ENCODE measurements at regions not wholly inside any gene's neighbourhood (a gene's known extent, or its start where the extent isn't known, plus 50 kb on each side); places are given as distances from the start of the nearest gene placed in this dataset.

- Histone ChIP-seq H3K27me3 (no peaks in the 10 kb centered on the region), H3K36me3 (no peaks in the 10 kb centered on the region)
- intact Hi-C loops (cut with DNase I; ENCODE audit: low total_unique reads) = no loop called here
Measured at GRCh38 chr3:72086743-72087087, 301.8 kb upstream of the PROK2 start.

GRCh38 chr3:72086042-72086742, 301.2 kb upstream of the PROK2 start:
- no peaks in the 10 kb centered on the region for H3K36me3 ChIP-seq
- H3K27me3 ChIP-seq = no peaks in the 10 kb centered on the region
- H3K9me3 ChIP-seq = no peaks in the 10 kb centered on the region
- no peaks in the 10 kb centered on the region for H3K4me1 ChIP-seq
- TF ChIP-seq CTCF (IDR thresholded peaks at IDR 0.05) = no peak
- no peak overlapping the region for H3K4me3 ChIP-seq
- no peak for DNase-seq
- intact Hi-C loops (cut with DNase I; ENCODE audit: low total_unique reads) = no loop called here
- no peak overlapping the region for H3K27ac ChIP-seq

More at GRCh38 chr3:72086743-72087087, 301.8 kb upstream of the PROK2 start:
- DNase-seq = no peak
- no peak for TF ChIP-seq CTCF (IDR thresholded peaks at IDR 0.05)
- Histone ChIP-seq H3K4me1 (no peaks in the 10 kb centered on the region), H3K9me3 (no peaks in the 10 kb centered on the region), H3K27ac (no peak overlapping the region), H3K4me3 (no peak overlapping the region)

- intact Hi-C loops (cut with DNase I; ENCODE audit: low total_unique reads) = no loop called here
- no peak overlapping the region for H3K27ac ChIP-seq
- no peaks in the 10 kb centered on the region for H3K27me3 ChIP-seq
- no peak overlapping the region for H3K4me3 ChIP-seq
- no peak for DNase-seq
- H3K36me3 ChIP-seq = no peaks in the 10 kb centered on the region
- no peak for TF ChIP-seq CTCF (IDR thresholded peaks at IDR 0.05)
- H3K9me3 ChIP-seq = no peaks in the 10 kb centered on the region
- no peaks in the 10 kb centered on the region for H3K4me1 ChIP-seq
Measured at GRCh38 chr3:72085036-72085435, 300.1 kb upstream of the PROK2 start.

GRCh38 chr3:72082776-72083462, 298.0 kb upstream of the PROK2 start:
- H3K9me3 ChIP-seq = no peaks in the 10 kb centered on the region

GRCh38 chr3:72082186-72082715, 297.3 kb upstream of the PROK2 start:
- intact Hi-C loops (cut with DNase I; ENCODE audit: low total_unique reads) = no loop called here
- DNase-seq = no peak
- TF ChIP-seq CTCF (IDR thresholded peaks at IDR 0.05) = no peak
- Histone ChIP-seq H3K27ac (no peak overlapping the region), H3K36me3 (no peaks in the 10 kb centered on the region), H3K4me1 (no peaks in the 10 kb centered on the region), H3K27me3 (no peaks in the 10 kb centered on the region), H3K9me3 (no peaks in the 10 kb centered on the region), H3K4me3 (no peak overlapping the region)

More at GRCh38 chr3:72082776-72083462, 298.0 kb upstream of the PROK2 start:
- Histone ChIP-seq H3K27me3 (no peaks in the 10 kb centered on the region), H3K4me3 (no peak overlapping the region), H3K27ac (no peak overlapping the region), H3K36me3 (no peaks in the 10 kb centered on the region), H3K4me1 (no peaks in the 10 kb centered on the region)
- no peak for TF ChIP-seq CTCF (IDR thresholded peaks at IDR 0.05)
- intact Hi-C loops (cut with DNase I; ENCODE audit: low total_unique reads) = no loop called here
- DNase-seq = no peak

All from tibial artery (tissue), 4 donors.